Right lobe of liver (tissue), 4 donors: ENCODE measurements at regions not wholly inside any gene's neighbourhood (a gene's known extent, or its start where the extent isn't known, plus 50 kb on each side); places are given as distances from the start of the nearest gene placed in this dataset.
"Not testable (repeated sequence)": the region's sequence is repeated elsewhere in the genome, so short reads cannot be mapped to it uniquely, and the experiment has no call there.

Experiments used
- CTCF ChIP-seq, 4 donors: fragments of 200-600 bp in 3 of 4; fragments of 450-650 bp in 1 of 4; IDR thresholded peaks; one replicate each; pipeline versions ENCODE4 v1.5.1 to v1.8.0; 2016 to 2022; ENCODE audit warnings: antibody characterized with exemption in 4 of 4, mild to moderate bottlenecking in 2 of 4
- POLR2A ChIP-seq: fragments of 450-650 bp; IDR thresholded peaks from one replicate; pipeline ENCODE4 v1.6.1; 2017; ENCODE audit warnings: antibody characterized with exemption, mild to moderate bottlenecking
- donor health status: DM: no; HTN: no; CAD: no.
- donor health status: DM: no; HTN: no; CAD: no.
- donor health status: DM: no; HTN: yes; CAD: no.

- TF ChIP-seq CTCF (IDR thresholded peaks at IDR 0.05); POLR2A: not testable (repeated sequence)
Measured at GRCh38 chr6:115589072-115589471, 471.6 kb downstream of the FRK start.
